ENCODE measurements at regions not wholly inside any gene's neighbourhood (a gene's known extent, or its start where the extent isn't known, plus 50 kb on each side); places are given as distances from the start of the nearest gene placed in this dataset.

GRCh38 chr5:103847060-103847459 lies 284.5 kb upstream of the NUDT12 start:
- Histone ChIP-seq H3K4me3 (no peak overlapping the region), H3K27ac (no peak overlapping the region), H3K4me1 (no peaks in the 10 kb centered on the region), H3K9me3 (no peaks in the 10 kb centered on the region), H3K27me3 (ENCODE audit: insufficient read depth in 3 of 3, low read length in 2 of 3) (no peaks in the 10 kb centered on the region), H3K36me3 (ENCODE audit: insufficient read depth in 1 of 2, low read depth in 1 of 2) (no peaks in the 10 kb centered on the region)
- ATAC-seq (no peak), DNase-seq (no peak)
- intact Hi-C loops (cut with DNase I), result no loop called here
- 86 to 88% (median 87%) methylated on average over 3 of the region's 3 CpGs for WGBS, 3 donors
- TF ChIP-seq, protein P1, sequence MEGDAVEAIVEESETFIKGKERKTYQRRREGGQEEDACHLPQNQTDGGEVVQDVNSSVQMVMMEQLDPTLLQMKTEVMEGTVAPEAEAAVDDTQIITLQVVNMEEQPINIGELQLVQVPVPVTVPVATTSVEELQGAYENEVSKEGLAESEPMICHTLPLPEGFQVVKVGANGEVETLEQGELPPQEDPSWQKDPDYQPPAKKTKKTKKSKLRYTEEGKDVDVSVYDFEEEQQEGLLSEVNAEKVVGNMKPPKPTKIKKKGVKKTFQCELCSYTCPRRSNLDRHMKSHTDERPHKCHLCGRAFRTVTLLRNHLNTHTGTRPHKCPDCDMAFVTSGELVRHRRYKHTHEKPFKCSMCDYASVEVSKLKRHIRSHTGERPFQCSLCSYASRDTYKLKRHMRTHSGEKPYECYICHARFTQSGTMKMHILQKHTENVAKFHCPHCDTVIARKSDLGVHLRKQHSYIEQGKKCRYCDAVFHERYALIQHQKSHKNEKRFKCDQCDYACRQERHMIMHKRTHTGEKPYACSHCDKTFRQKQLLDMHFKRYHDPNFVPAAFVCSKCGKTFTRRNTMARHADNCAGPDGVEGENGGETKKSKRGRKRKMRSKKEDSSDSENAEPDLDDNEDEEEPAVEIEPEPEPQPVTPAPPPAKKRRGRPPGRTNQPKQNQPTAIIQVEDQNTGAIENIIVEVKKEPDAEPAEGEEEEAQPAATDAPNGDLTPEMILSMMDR (IDR thresholded peaks at IDR 0.05), result no peak

DNA sequence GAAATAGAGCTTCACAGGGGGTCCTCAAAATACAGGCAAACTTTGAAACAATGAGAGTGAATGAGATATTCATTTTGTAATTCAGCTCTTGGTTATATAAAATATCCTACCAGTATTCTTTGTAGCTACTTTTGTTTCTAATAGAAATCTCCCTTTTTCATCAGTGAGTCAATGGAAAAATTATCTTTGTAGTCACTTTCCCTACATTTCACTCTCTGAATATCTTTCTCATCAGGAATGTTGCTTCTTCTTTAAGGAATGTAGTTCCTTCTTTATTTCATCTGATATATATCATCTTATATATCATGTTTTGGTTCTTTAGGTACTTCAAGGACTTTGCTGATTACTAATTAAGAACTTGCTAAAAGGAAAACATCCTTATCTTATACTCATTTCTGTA lies 280.3 kb upstream of the NUDT12 start:
- Histone ChIP-seq H3K27ac (no peak overlapping the region), H3K4me1 (no peaks in the 10 kb centered on the region), H3K9me3 (no peaks in the 10 kb centered on the region), H3K27me3 (ENCODE audit: insufficient read depth in 3 of 3, low read length in 2 of 3) (no peaks in the 10 kb centered on the region), H3K36me3 (ENCODE audit: insufficient read depth in 1 of 2, low read depth in 1 of 2) (no peaks in the 10 kb centered on the region), H3K4me3 (no peak overlapping the region)
- intact Hi-C loops (cut with DNase I), result no loop called here
- ATAC-seq, result no peak
- DNase-seq, result no peak
- TF ChIP-seq, protein P1 (IDR thresholded peaks at IDR 0.05), result no peak

GRCh38 chr5:103840600-103840999 lies 278.0 kb upstream of the NUDT12 start:
- Histone ChIP-seq H3K36me3 (ENCODE audit: insufficient read depth in 1 of 2, low read depth in 1 of 2) (no peaks in the 10 kb centered on the region), H3K27ac (no peak overlapping the region), H3K9me3 (no peaks in the 10 kb centered on the region), H3K27me3 (ENCODE audit: insufficient read depth in 3 of 3, low read length in 2 of 3) (no peaks in the 10 kb centered on the region), H3K4me1 (no peaks in the 10 kb centered on the region), H3K4me3 (no peak overlapping the region)
- intact Hi-C loops (cut with DNase I), result no loop called here
- WGBS, 3 donors, result 33 to 75% (median 54%) methylated on average over 1 of the region's 1 CpG
- TF ChIP-seq, protein P1 (IDR thresholded peaks at IDR 0.05), result no peak
- ATAC-seq (no peak), DNase-seq (no peak)

GRCh38 chr5:103834216-103834615 lies 271.6 kb upstream of the NUDT12 start:
- Histone ChIP-seq H3K4me1 (no peaks in the 10 kb centered on the region), H3K4me3 (no peak overlapping the region), H3K9me3 (no peaks in the 10 kb centered on the region), H3K36me3 (ENCODE audit: insufficient read depth in 1 of 2, low read depth in 1 of 2) (no peaks in the 10 kb centered on the region), H3K27ac (no peak overlapping the region), H3K27me3 (ENCODE audit: insufficient read depth in 3 of 3, low read length in 2 of 3) (no peaks in the 10 kb centered on the region)
- ATAC-seq (no peak), DNase-seq (no peak)
- intact Hi-C loops (cut with DNase I), result no loop called here
- 26 to 55% (median 36%) methylated on average over 1 of the region's 1 CpG for WGBS, 3 donors
- TF ChIP-seq, protein P1 (IDR thresholded peaks at IDR 0.05), result no peak

- no peaks in the 10 kb centered on the region for H3K27me3 ChIP-seq (ENCODE audit: insufficient read depth in 3 of 3, low read length in 2 of 3)
- DNase-seq (no peak), ATAC-seq (no peak)
- intact Hi-C loops (cut with DNase I), result no loop called here
- H3K4me3 ChIP-seq, result no peak overlapping the region
- 62 to 68% (median 65%) methylated on average over 7 of the region's 7 CpGs for WGBS, 3 donors
- TF ChIP-seq, protein P1 (IDR thresholded peaks at IDR 0.05), result no peak
- H3K9me3 ChIP-seq, result no peaks in the 10 kb centered on the region
- no peak overlapping the region for H3K27ac ChIP-seq
- H3K36me3 ChIP-seq (ENCODE audit: insufficient read depth in 1 of 2, low read depth in 1 of 2), result no peaks in the 10 kb centered on the region
- no peaks in the 10 kb centered on the region for H3K4me1 ChIP-seq
These were observed 267.0 kb upstream of the NUDT12 start for GRCh38 chr5:103829585-103829984.
